Central memory CD4-positive, alpha-beta T cell (primary cell): ENCODE measurements at regions not wholly inside any gene's neighbourhood (a gene's known extent, or its start where the extent isn't known, plus 50 kb on each side); places are given as distances from the start of the nearest gene placed in this dataset.
"Not testable (repeated sequence)": the region's sequence is repeated elsewhere in the genome, so short reads cannot be mapped to it uniquely, and the experiment has no call there.

ENCODE experiments used
- DNase-seq: peaks from one replicate; pipeline ENCODE4 v3.0.0; 2022

GRCh38 chr5:54820346-54821134, 164.9 kb downstream of the ESM1 start:
- DNase-seq: no peak

GRCh38 chr5:54807421-54807820, 178.0 kb downstream of the ESM1 start:
- DNase-seq: no peak

- no peak for DNase-seq
Observed at GRCh38 chr5:54804521-54804920, 180.9 kb downstream of the ESM1 start.

- DNase-seq: no peak
Observed at GRCh38 chr5:54804086-54804485, 181.3 kb downstream of the ESM1 start.

GRCh38 chr5:54803471-54804011, 181.9 kb downstream of the ESM1 start:
- DNase-seq: no peak

- DNase-seq: no peak
Observed at GRCh38 chr5:54799645-54800044, 185.7 kb downstream of the ESM1 start.

GRCh38 chr5:54795777-54796176, 189.6 kb downstream of the ESM1 start:
- DNase-seq: no peak

GRCh38 chr5:54795284-54795683, 190.1 kb downstream of the ESM1 start:
- no peak for DNase-seq

- peak; percentile 3 for DNase-seq
Observed at GRCh38 chr5:54794135-54794975, 191.0 kb downstream of the ESM1 start.

GRCh38 chr5:54793468-54794134, 191.8 kb downstream of the ESM1 start:
- no peak for DNase-seq

- DNase-seq: no peak
Observed at GRCh38 chr5:54792611-54793404, 192.6 kb downstream of the ESM1 start.

GRCh38 chr5:54787910-54788309, 197.5 kb downstream of the ESM1 start:
- DNase-seq: not testable (repeated sequence)

- no peak for DNase-seq
Observed at GRCh38 chr5:54785729-54786591, 199.4 kb downstream of the ESM1 start.

- DNase-seq: no peak
Observed at GRCh38 chr5:54778783-54779182, 206.6 kb downstream of the ESM1 start.

- DNase-seq: no peak
Observed at GRCh38 chr5:54775645-54776044, 209.7 kb downstream of the ESM1 start.

- DNase-seq: no peak
Observed at GRCh38 chr5:54774281-54775170, 210.9 kb downstream of the ESM1 start.

- DNase-seq: no peak
Observed at GRCh38 chr5:54772684-54773083, 212.7 kb downstream of the ESM1 start.

- no peak for DNase-seq
Observed at GRCh38 chr5:54772231-54772630, 213.2 kb downstream of the ESM1 start.

- DNase-seq: no peak
Observed at GRCh38 chr5:54769746-54770145, 215.6 kb downstream of the ESM1 start.

GRCh38 chr5:54769072-54769471, 216.3 kb downstream of the ESM1 start:
- no peak for DNase-seq
